Panc1 (cell line): ENCODE measurements at regions not wholly inside any gene's neighbourhood (a gene's known extent, or its start where the extent isn't known, plus 50 kb on each side); places are given as distances from the start of the nearest gene placed in this dataset.

ENCODE experiments used
- ATAC-seq: fragments of 200-7000 bp; cut with Tn5 transposase; 2 replicates; pipeline ENCODE4 v1.9.1; 2020; ENCODE audit warnings: mild to moderate bottlenecking, moderate library complexity
- BruUV-seq: library from RNA; stranded (reverse); fragments of 400-500 nt; replicated peaks from 2 replicates; lab custom pipeline; 2021; lab: Mats Ljungman, UMichigan
- CTCF ChIA-PET: fragments of 300-600 bp; sonication (Branson Sonifier 250); formaldehyde crosslinking; loops from one replicate; lab custom pipeline; 2022; ENCODE audit warnings: antibody characterized with exemption; lab: Charles Lee
- POLR2A ChIA-PET: fragments of 300-600 bp; sonication (Branson Sonifier 250); formaldehyde crosslinking; loops from one replicate; lab custom pipeline; 2022; ENCODE audit warnings: antibody characterized with exemption; lab: Charles Lee
- DNase-seq: peaks from one replicate; pipeline ENCODE4 v3.0.0-alpha.2; 2010; ENCODE audit warnings: low read depth, low spot score
- H3K27ac ChIP-seq: 2 replicates; pipeline ENCODE4 v1.5.1; 2011; ENCODE audit warnings: mild to moderate bottlenecking, low read length, inconsistent platforms
- H3K27me3 ChIP-seq: fragments of 200-500 bp; sonication (Bioruptor generic); 2 replicates; pipeline ENCODE4 v1.6.0; 2014; ENCODE audit warnings: low read length, inconsistent platforms; ENCODE audit not compliant: control insufficient read depth, insufficient read depth
- H3K36me3 ChIP-seq: fragments of 200-500 bp; sonication (Bioruptor generic); 2 replicates; pipeline ENCODE4 v1.5.1; 2014; ENCODE audit warnings: inconsistent platforms, mild to moderate bottlenecking, low read length, moderate library complexity; ENCODE audit not compliant: control insufficient read depth, insufficient read depth
- H3K4me1 ChIP-seq: 2 replicates; pipeline ENCODE4 v1.5.1; 2011; ENCODE audit warnings: inconsistent platforms, mild to moderate bottlenecking, low read length, moderate library complexity; ENCODE audit not compliant: control insufficient read depth, insufficient read depth
- H3K4me3 ChIP-seq, 2 experiments: 2 replicates each; pipeline ENCODE4 v1.5.1; 2011 to 2012; ENCODE audit warnings: low read depth in 2 of 2, low read length in 2 of 2, mild to moderate bottlenecking in 2 of 2, inconsistent platforms in 1 of 2, moderate library complexity in 1 of 2
- H3K9me3 ChIP-seq: fragments of 200-500 bp; sonication (Bioruptor generic); 2 replicates; pipeline ENCODE4 v1.5.1; 2014; ENCODE audit warnings: low read depth, mild to moderate bottlenecking, inconsistent platforms, low read length, moderate library complexity; ENCODE audit not compliant: control insufficient read depth, insufficient read depth
- POLR2AphosphoS5 ChIP-seq: IDR thresholded peaks from 2 replicates; pipeline ENCODE4 v1.6.1; 2012; ENCODE audit warnings: mild to moderate bottlenecking, low read depth, low read length, moderate library complexity
- SIN3A ChIP-seq: IDR thresholded peaks from 2 replicates; pipeline ENCODE4 v1.6.1; 2012; ENCODE audit warnings: low read depth, mild to moderate bottlenecking, low read length, moderate library complexity, borderline replicate concordance; ENCODE audit not compliant: insufficient read depth
- TCF7L2 ChIP-seq: IDR thresholded peaks from 2 replicates; pipeline ENCODE4 v1.6.1; 2011; ENCODE audit warnings: mild to moderate bottlenecking, low read depth, low read length, inconsistent platforms
- in situ Hi-C: cut with HindIII; loops from 2 replicates; pipeline ENCODE4 v1.10.0; 2016; ENCODE audit warnings: low sequenced_read_pairs, low pct_unique_long_range_greater_than_20kb
- intact Hi-C: fragments of 100-400 bp; cut with micrococcal nuclease; formaldehyde crosslinking; loops from one replicate; pipeline ENCODE4 v1.10.0; 2022; ENCODE audit not compliant: unreplicated experiment
- TF ChIP-seq, protein P1 (sequence below): fragments of 450-650 bp; IDR thresholded peaks from 2 replicates; pipeline ENCODE4 v1.5.1; 2017; ENCODE audit warnings: mild to moderate bottlenecking
- TF ChIP-seq, protein P2 (sequence below), 2 experiments: IDR thresholded peaks; 2 replicates each; pipeline ENCODE4 v1.6.1; 2011 to 2012; ENCODE audit warnings: low read depth in 2 of 2, control low read depth in 1 of 2, low read length in 1 of 2, mild to moderate bottlenecking in 1 of 2, moderate library complexity in 1 of 2; ENCODE audit not compliant: insufficient read depth in 1 of 2

DNA sequence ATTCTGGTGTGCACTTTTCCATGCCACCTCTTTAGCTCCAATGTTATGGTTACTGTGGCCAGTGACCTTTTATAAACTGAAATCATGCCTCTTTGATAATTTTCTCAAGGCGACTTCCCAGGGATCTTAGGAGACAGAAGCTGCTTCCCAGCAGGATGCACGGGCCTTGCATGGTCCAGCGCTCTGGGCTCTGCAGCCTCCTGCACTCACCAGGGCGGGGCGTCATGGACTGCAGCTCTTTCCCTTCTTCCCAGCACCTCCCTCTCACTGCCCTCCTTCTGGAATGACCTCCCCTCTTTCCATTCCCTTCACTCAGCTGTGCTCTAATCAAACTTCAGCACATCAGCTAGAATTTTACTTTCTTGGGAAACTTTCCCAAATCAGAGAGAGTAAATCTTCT, 318.3 kb downstream of the IRS2 start:
- ChIA-PET CTCF (no interaction called here), POLR2A (no interaction called here)
- DNase-seq, result no peak
- H3K4me3 ChIP-seq, result no peak overlapping the region
- BruUV-seq, result no TSS peak
- H3K36me3 ChIP-seq, result no peaks in the 10 kb centered on the region
- H3K4me1 ChIP-seq, result no peaks in the 10 kb centered on the region
- no peaks in the 10 kb centered on the region for H3K27me3 ChIP-seq
- H3K27ac ChIP-seq, result no peak overlapping the region
- TF ChIP-seq, protein P1, sequence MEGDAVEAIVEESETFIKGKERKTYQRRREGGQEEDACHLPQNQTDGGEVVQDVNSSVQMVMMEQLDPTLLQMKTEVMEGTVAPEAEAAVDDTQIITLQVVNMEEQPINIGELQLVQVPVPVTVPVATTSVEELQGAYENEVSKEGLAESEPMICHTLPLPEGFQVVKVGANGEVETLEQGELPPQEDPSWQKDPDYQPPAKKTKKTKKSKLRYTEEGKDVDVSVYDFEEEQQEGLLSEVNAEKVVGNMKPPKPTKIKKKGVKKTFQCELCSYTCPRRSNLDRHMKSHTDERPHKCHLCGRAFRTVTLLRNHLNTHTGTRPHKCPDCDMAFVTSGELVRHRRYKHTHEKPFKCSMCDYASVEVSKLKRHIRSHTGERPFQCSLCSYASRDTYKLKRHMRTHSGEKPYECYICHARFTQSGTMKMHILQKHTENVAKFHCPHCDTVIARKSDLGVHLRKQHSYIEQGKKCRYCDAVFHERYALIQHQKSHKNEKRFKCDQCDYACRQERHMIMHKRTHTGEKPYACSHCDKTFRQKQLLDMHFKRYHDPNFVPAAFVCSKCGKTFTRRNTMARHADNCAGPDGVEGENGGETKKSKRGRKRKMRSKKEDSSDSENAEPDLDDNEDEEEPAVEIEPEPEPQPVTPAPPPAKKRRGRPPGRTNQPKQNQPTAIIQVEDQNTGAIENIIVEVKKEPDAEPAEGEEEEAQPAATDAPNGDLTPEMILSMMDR, result no peak
- TF ChIP-seq SIN3A, result no peak
- TF ChIP-seq, protein P2, sequence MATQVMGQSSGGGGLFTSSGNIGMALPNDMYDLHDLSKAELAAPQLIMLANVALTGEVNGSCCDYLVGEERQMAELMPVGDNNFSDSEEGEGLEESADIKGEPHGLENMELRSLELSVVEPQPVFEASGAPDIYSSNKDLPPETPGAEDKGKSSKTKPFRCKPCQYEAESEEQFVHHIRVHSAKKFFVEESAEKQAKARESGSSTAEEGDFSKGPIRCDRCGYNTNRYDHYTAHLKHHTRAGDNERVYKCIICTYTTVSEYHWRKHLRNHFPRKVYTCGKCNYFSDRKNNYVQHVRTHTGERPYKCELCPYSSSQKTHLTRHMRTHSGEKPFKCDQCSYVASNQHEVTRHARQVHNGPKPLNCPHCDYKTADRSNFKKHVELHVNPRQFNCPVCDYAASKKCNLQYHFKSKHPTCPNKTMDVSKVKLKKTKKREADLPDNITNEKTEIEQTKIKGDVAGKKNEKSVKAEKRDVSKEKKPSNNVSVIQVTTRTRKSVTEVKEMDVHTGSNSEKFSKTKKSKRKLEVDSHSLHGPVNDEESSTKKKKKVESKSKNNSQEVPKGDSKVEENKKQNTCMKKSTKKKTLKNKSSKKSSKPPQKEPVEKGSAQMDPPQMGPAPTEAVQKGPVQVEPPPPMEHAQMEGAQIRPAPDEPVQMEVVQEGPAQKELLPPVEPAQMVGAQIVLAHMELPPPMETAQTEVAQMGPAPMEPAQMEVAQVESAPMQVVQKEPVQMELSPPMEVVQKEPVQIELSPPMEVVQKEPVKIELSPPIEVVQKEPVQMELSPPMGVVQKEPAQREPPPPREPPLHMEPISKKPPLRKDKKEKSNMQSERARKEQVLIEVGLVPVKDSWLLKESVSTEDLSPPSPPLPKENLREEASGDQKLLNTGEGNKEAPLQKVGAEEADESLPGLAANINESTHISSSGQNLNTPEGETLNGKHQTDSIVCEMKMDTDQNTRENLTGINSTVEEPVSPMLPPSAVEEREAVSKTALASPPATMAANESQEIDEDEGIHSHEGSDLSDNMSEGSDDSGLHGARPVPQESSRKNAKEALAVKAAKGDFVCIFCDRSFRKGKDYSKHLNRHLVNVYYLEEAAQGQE (IDR thresholded peaks at IDR 0.05; ENCODE audit: insufficient read depth in 1 of 2, low read depth in 2 of 2, low read length in 1 of 2), result no peak
- intact Hi-C loops (no loop called here), in situ Hi-C loops (no loop called here)
- H3K9me3 ChIP-seq, result no peaks in the 10 kb centered on the region
- ATAC-seq, result no peak

DNA sequence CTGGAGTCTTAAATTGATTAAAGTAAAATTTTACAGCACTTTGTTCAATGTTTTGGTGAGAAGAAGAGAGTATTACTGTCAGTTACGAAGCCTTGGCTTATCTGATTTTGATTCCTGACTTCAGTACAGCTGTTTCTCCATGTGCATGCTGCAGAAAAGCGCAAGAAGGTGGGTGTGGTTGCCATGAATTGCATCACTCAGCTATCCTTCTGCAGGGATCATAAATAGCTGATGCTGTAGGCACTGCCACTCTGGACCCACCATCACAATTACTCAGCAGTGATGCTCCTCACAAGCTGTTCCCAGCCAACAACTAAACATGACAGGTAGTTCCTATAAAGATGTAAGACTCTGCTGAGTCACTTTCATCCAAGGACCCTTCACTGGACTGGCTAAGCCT, 321.2 kb downstream of the IRS2 start:
- in situ Hi-C loops (no loop called here), intact Hi-C loops (no loop called here)
- CTCF ChIA-PET, result no interaction called here
- Histone ChIP-seq H3K4me1 (no peaks in the 10 kb centered on the region), H3K4me3 (no peak overlapping the region), H3K27ac (no peak overlapping the region), H3K36me3 (no peaks in the 10 kb centered on the region), H3K27me3 (no peaks in the 10 kb centered on the region), H3K9me3 (no peaks in the 10 kb centered on the region)
- BruUV-seq, result no TSS peak
- ATAC-seq, result no peak
- no peak for DNase-seq
- TF ChIP-seq, protein P2 (IDR thresholded peaks at IDR 0.05; ENCODE audit: insufficient read depth in 1 of 2, low read depth in 2 of 2, low read length in 1 of 2), result no peak
- TF ChIP-seq SIN3A (no peak), POLR2AphosphoS5 (no peak), TCF7L2 (no peak)
- TF ChIP-seq, protein P1, result no peak
- POLR2A ChIA-PET, result no interaction called here
